HUES48 (cell line): ENCODE measurements at regions not wholly inside any gene's neighbourhood (a gene's known extent, or its start where the extent isn't known, plus 50 kb on each side); places are given as distances from the start of the nearest gene placed in this dataset.

ENCODE experiments used
- H3K27ac ChIP-seq: one replicate; pipeline ENCODE4 v1.7.0; 2013; ENCODE audit warnings: low read depth, low read length, inconsistent platforms
- H3K27me3 ChIP-seq: 2 replicates; pipeline ENCODE4 v1.6.1; 2013; ENCODE audit warnings: mild to moderate bottlenecking, low read length; ENCODE audit not compliant: control insufficient read depth, insufficient read depth
- H3K36me3 ChIP-seq: 2 replicates; pipeline ENCODE4 v1.6.1; 2013; ENCODE audit warnings: low read length; ENCODE audit not compliant: control insufficient read depth, insufficient read depth
- H3K4me1 ChIP-seq: 2 replicates; pipeline ENCODE4 v1.6.1; 2013; ENCODE audit warnings: mild to moderate bottlenecking, low read length; ENCODE audit not compliant: control insufficient read depth, insufficient read depth
- H3K4me3 ChIP-seq: 2 replicates; pipeline ENCODE4 v1.5.1; 2013; ENCODE audit warnings: mild to moderate bottlenecking, low read depth, low read length
- H3K9ac ChIP-seq: 2 replicates; pipeline ENCODE4 v1.6.1; 2013; ENCODE audit warnings: mild to moderate bottlenecking, low read depth, low read length, moderate library complexity
- H3K9me3 ChIP-seq: 2 replicates; pipeline ENCODE4 v1.6.1; 2013; ENCODE audit warnings: low read length; ENCODE audit not compliant: control insufficient read depth, insufficient read depth

DNA sequence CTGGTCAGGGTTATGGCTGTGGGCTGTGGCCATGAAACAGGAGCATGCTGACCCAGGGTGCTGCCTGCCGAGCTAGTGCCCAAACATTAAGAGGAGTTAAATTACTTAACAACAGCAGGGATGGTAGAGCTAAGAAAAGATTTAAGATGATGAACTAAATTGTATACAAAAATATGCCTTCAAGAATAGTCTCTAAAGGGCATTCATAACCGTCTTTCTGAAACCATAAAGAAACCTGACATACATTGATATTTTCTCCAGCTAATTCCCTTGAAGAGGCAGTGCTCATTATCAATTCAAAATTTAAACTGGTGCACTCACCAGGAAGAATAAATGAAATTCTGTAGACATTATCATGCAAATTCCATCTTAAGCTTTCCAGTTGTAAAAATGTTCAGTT is 265.8 kb upstream of the TAC1 start:
- no peak overlapping the region for H3K4me3 ChIP-seq
- H3K27me3 ChIP-seq = no peaks in the 10 kb centered on the region
- H3K9me3 ChIP-seq = no peaks in the 10 kb centered on the region
- H3K9ac ChIP-seq = no peak overlapping the region
- no peak overlapping the region for H3K27ac ChIP-seq
- H3K4me1 ChIP-seq = peaks cover 12% of the 10 kb centered on the region
- no peaks in the 10 kb centered on the region for H3K36me3 ChIP-seq

DNA sequence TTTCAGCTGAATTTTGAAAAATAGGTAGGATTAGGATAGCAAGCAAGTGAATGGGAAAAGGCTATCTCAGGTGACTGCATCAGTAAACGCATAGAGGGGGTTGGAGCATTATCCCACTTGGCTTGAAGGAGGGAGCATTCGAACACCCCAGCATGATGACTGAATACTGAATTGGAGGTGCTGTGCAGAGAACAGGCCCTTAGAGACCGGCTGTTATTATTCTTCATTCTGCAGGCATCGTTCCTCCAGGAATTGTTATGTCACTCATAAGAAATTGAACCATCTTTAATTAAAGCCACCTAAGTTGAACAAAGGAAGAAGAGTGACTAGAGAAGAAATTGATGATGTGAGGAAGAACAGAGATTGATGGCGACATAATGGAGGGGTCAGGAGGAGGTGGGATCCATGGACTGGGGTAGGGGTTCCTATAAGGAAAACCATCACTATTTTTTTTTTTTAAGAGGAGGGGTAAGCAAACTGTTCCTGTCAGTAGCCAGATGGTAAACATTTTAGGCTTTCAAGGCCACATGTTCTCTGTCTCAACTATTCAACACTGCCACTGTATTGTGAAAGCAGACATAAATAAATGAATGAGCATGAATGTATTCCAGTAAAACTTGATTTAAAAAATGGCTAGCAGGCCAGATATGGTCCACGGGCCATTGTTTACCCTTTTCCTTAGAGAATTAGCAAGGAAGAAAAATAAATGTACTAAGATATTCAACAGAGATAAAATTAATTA is 264.7 kb upstream of the TAC1 start:
- no peaks in the 10 kb centered on the region for H3K36me3 ChIP-seq
- no peak overlapping the region for H3K4me3 ChIP-seq
- peaks cover 12% of the 10 kb centered on the region for H3K4me1 ChIP-seq
- H3K9me3 ChIP-seq = no peaks in the 10 kb centered on the region
- no peak overlapping the region for H3K27ac ChIP-seq
- H3K9ac ChIP-seq = no peak overlapping the region
- no peaks in the 10 kb centered on the region for H3K27me3 ChIP-seq

DNA sequence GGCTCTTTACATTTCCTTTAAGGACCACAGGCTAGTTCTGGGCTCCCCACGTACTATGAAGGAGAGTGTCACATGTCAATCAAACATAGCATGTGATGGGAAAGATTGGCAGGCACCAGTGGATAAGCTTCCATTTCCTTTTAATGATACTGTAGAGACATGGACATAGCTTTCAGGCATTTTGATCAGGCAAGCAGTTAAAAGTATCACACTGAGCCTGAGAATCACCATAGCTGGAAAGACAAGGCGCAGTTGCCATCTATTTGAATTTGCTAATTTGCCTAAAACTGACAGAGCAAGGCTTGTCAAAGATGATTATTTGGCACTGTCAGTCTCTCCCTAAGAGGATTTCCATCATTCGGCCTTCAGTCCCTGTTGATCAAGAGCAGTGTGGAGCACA is 263.4 kb upstream of the TAC1 start:
- Histone ChIP-seq H3K27ac (no peak overlapping the region), H3K4me3 (no peak overlapping the region), H3K9ac (no peak overlapping the region), H3K27me3 (no peaks in the 10 kb centered on the region), H3K9me3 (no peaks in the 10 kb centered on the region), H3K4me1 (peaks cover 12% of the 10 kb centered on the region), H3K36me3 (no peaks in the 10 kb centered on the region)

DNA sequence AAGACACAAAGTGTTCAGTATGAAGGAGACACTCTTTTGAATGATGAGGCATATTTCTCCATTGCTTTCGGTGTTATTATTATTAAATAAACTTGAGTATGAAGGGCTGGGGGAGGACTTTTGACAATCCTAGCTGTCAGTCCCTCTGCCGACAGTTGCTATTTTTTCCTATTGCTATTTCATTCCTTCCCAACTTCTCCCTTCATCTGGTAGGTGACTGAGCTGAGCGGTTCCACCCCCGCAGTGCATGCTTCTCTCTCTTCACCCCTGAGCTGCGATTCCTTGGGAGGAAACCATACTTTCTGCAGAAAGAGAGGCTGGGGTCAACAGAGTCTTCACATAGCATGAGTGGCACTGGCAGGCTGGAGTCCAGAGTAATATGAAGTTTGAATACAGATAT is 261.2 kb upstream of the TAC1 start:
- Histone ChIP-seq H3K4me1 (peaks cover 12% of the 10 kb centered on the region), H3K36me3 (no peaks in the 10 kb centered on the region), H3K4me3 (no peak overlapping the region), H3K9ac (no peak overlapping the region), H3K9me3 (no peaks in the 10 kb centered on the region), H3K27ac (no peak overlapping the region), H3K27me3 (no peaks in the 10 kb centered on the region)

DNA sequence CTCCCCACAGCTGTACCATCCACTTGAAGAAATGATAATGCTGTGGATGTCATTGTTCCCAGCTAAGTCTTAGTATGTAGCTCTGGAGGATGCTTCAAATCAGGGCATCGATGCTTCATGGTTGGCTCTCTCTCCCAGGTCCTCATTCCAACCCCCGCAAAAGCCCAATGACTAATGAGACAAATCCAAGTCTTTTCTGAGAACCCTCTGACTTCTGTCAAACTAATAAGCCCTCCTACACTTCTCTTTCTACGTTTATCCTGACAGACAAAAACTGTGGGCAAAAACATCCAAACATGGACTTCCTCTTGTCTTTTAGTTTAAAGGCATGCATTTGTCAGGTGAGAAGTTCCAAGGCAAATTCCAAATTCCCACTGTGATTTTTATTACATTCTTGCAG is 260.4 kb upstream of the TAC1 start:
- Histone ChIP-seq H3K9ac (no peak overlapping the region), H3K4me1 (peaks cover 5% of the 10 kb centered on the region; the same call in 1 of the 2 replicates), H3K27ac (no peak overlapping the region), H3K4me3 (no peak overlapping the region), H3K27me3 (no peaks in the 10 kb centered on the region), H3K9me3 (no peaks in the 10 kb centered on the region), H3K36me3 (no peaks in the 10 kb centered on the region)

DNA sequence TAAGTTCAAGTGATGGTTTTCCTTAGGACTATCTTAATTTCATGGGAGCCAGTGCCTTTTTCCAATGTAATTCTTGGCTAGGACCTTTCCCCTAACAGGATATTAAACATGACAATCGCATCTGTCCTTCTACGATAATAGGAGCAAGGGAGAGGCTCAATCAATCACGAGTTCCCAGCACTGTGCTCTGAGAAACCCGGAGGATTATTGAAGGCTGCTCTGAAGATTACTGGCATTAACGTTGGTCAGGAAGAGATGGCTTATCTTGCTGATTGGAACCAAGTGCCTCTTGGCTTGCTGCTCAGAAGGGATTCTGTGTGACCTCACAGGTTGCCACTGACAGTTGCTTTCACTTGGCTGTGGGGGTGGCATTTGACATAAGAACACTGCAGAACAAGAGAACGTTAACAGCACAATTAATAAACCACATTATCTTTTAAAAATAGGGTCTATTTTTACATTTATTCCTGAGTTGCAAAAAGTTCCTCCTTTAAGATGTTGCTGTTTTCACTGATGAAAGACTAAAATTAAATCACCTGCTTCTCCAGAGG is 252.1 kb upstream of the TAC1 start:
- H3K27ac ChIP-seq = no peak overlapping the region
- no peaks in the 10 kb centered on the region for H3K36me3 ChIP-seq
- no peak overlapping the region for H3K9ac ChIP-seq
- no peaks in the 10 kb centered on the region for H3K4me1 ChIP-seq
- H3K27me3 ChIP-seq = no peaks in the 10 kb centered on the region
- no peak overlapping the region for H3K4me3 ChIP-seq
- H3K9me3 ChIP-seq = no peaks in the 10 kb centered on the region

DNA sequence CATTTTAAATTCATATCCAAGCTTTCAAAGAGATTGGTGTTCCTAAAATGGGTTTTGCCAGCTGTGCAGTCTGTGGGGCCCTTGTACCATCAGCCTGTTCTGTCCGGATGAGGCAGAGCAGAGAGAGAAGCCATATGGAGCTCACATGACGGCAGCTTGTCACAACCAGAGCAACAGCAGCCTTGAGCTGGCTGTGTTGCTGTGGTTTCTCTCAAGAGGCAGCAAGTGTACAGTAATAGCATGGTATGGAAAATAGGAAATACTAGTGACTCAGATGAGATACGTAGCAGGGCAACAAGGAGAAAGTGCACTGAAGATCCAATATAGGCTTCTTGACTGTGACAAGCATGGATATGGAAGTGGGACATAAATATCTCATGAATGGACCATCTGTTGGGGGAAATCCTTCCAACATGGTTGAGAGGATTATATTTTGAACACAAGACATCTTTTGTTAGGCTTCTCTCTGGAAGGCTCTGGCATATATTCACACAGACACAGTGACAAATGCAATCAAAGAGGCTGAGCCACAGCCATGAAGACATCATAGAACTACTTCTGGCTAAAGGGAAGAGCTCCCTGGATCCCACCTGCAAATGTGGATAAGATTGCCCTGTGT is 251.0 kb upstream of the TAC1 start:
- H3K9ac ChIP-seq = no peak overlapping the region
- H3K9me3 ChIP-seq = no peaks in the 10 kb centered on the region
- no peak overlapping the region for H3K4me3 ChIP-seq
- no peak overlapping the region for H3K27ac ChIP-seq
- H3K36me3 ChIP-seq = no peaks in the 10 kb centered on the region
- no peaks in the 10 kb centered on the region for H3K4me1 ChIP-seq
- no peaks in the 10 kb centered on the region for H3K27me3 ChIP-seq

DNA sequence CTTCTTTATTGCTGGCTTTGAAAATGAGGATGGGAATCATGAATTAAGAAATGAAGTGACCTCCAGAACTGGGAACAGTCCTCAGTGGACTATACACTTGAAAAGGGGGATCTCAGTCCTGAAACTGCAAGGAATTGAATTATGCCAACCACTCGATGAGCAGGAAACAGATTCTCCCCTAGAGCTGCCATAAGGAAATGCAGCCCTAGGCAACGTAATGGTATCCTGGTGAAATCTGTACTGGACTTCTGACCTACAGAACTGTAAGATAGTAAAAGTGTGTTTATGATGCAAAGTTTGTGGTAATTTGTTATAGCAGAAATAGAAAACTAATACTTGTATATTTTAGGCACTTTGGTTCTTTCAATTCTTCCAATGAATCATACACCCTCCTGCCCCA is 236.4 kb upstream of the TAC1 start:
- H3K27me3 ChIP-seq = no peaks in the 10 kb centered on the region
- H3K27ac ChIP-seq = no peak overlapping the region
- no peak overlapping the region for H3K9ac ChIP-seq
- no peaks in the 10 kb centered on the region for H3K9me3 ChIP-seq
- H3K36me3 ChIP-seq = no peaks in the 10 kb centered on the region
- H3K4me1 ChIP-seq = no peaks in the 10 kb centered on the region
- H3K4me3 ChIP-seq = no peak overlapping the region

DNA sequence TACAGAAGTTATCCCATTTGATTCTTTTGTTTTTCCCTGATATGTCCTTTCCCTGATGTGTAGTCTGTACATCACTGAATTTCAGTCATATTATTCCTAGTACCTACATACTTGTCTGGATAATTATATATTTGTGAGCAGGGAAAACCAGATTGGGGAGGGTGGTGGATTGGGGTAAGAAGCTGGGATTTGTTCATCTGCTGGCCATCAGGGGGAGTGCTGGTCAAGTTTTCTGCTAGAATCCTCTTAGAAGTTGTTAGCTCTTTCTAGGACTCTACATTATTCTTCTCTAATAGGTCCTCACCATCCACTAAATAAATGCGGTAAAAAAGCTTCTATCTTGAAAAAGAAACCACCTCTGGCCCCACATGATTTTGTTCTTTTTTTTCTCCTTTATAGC is 232.7 kb upstream of the TAC1 start:
- no peak overlapping the region for H3K9ac ChIP-seq
- no peak overlapping the region for H3K27ac ChIP-seq
- no peaks in the 10 kb centered on the region for H3K27me3 ChIP-seq
- H3K9me3 ChIP-seq = no peaks in the 10 kb centered on the region
- no peaks in the 10 kb centered on the region for H3K4me1 ChIP-seq
- no peaks in the 10 kb centered on the region for H3K36me3 ChIP-seq
- H3K4me3 ChIP-seq = no peak overlapping the region

DNA sequence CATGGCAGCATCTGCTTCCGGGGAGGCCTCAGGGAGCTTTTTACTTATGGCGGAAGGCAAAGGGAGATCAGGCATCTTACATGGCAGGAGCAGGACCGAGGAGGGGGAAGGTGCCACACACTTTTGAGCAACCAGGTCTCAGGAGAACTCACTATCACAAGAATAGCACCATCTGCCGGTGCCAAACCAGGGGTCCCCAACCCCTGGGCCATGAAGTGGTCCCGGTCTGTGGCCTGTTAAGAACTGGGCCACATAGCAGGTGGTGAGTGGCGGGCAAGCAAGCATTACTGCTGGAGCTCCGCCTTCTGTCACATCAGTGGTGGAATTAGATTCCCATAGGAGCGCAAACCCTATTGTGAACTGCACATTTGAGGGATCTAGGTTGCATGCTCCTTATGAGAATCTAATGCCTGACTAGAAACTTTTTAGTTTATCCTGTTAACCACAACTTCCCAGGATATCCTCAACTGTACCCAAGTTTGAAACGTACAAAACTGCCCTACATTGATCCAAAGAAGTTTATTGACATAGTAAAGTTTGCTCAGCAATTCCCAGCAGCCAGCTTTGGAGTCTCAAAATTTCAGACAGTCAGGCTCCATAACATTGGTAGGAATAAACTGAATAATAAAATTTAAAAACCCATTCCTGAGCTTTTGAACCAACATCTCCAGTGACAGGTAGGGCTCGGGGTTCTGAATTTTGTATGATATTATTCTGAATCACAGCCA is 228.4 kb upstream of the TAC1 start:
- no peak overlapping the region for H3K27ac ChIP-seq
- H3K27me3 ChIP-seq = no peaks in the 10 kb centered on the region
- peaks cover 5% of the 10 kb centered on the region for H3K4me1 ChIP-seq
- H3K36me3 ChIP-seq = no peaks in the 10 kb centered on the region
- H3K9me3 ChIP-seq = no peaks in the 10 kb centered on the region
- no peak overlapping the region for H3K4me3 ChIP-seq
- no peak overlapping the region for H3K9ac ChIP-seq

DNA sequence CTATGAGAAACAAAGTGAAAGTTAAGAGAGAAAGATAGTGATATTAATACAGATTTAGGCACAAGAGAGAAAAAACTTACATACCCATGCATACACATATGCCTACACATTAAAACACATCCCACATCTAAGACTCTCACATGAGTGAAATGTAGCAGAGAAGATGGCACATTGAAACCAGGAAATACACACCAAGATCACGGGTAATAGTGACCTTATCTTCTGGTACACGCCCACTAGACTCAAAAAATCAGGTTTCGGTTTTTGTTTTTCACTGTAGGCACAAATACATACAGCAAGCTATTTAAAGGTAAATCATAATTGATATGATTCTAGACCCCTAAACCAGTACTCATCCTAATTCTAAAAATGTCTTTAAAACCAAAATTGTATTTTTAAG is 225.2 kb upstream of the TAC1 start:
- H3K4me3 ChIP-seq = no peak overlapping the region
- no peaks in the 10 kb centered on the region for H3K27me3 ChIP-seq
- no peak overlapping the region for H3K9ac ChIP-seq

More for the DNA sequence above, 225.2 kb upstream of the TAC1 start:
- H3K27ac ChIP-seq = no peak overlapping the region
- H3K9me3 ChIP-seq = no peaks in the 10 kb centered on the region
- no peaks in the 10 kb centered on the region for H3K36me3 ChIP-seq
- H3K4me1 ChIP-seq = peaks cover 5% of the 10 kb centered on the region
